Cardiac muscle cell (in vitro differentiated cells and primary cell): ENCODE measurements at regions not wholly inside any gene's neighbourhood (a gene's known extent, or its start where the extent isn't known, plus 50 kb on each side); places are given as distances from the start of the nearest gene placed in this dataset.

ENCODE experiments used
- DNase-seq, 2 donors: peaks; one replicate each; pipeline versions ENCODE4 v3.0.0 to v3.0.0-alpha.2; 2010 to 2017; ENCODE audit warnings: low read depth in 1 of 2, low spot score in 1 of 2
- H3K27ac ChIP-seq: fragments of 200-600 bp; sonication (generic); 2 replicates; pipeline ENCODE4 v1.5.1; 2016
- H3K27me3 ChIP-seq: fragments of 200-600 bp; sonication (generic); 2 replicates; pipeline ENCODE4 v1.6.0; 2016; ENCODE audit warnings: control low read depth
- H3K36me3 ChIP-seq: fragments of 200-600 bp; sonication (generic); 2 replicates; pipeline ENCODE4 v1.5.1; 2016; ENCODE audit warnings: control low read depth
- H3K4me1 ChIP-seq: fragments of 200-600 bp; sonication (generic); 2 replicates; pipeline ENCODE4 v1.8.1; 2017; ENCODE audit warnings: low read depth, mild to moderate bottlenecking, mixed run types
- H3K4me3 ChIP-seq: fragments of 200-600 bp; sonication (generic); 2 replicates; pipeline ENCODE4 v1.5.1; 2016; ENCODE audit warnings: mild to moderate bottlenecking
- H3K9me3 ChIP-seq: fragments of 200-600 bp; sonication (generic); 2 replicates; pipeline ENCODE4 v1.5.1; 2017; ENCODE audit warnings: low read depth, mild to moderate bottlenecking, control low read depth
- CTCF ChIP-seq: IDR thresholded peaks from 2 replicates; pipeline ENCODE4 v1.5.1; 2012; ENCODE audit warnings: low read depth, mild to moderate bottlenecking, low read length

GRCh38 chr12:124459852-124460645 lies 107.4 kb downstream of the NCOR2 start:
- no peaks in the 10 kb centered on the region for H3K4me1 ChIP-seq
- H3K27me3 ChIP-seq: no peaks in the 10 kb centered on the region
- H3K9me3 ChIP-seq: no peaks in the 10 kb centered on the region
- DNase-seq: no peak
- TF ChIP-seq CTCF: no peak
- peaks cover 11% of the 10 kb centered on the region for H3K36me3 ChIP-seq
- no peak overlapping the region for H3K4me3 ChIP-seq
- no peak overlapping the region for H3K27ac ChIP-seq

- no peaks in the 10 kb centered on the region for H3K27me3 ChIP-seq
- no peaks in the 10 kb centered on the region for H3K4me1 ChIP-seq
- H3K4me3 ChIP-seq: no peak overlapping the region
- H3K27ac ChIP-seq: no peak overlapping the region
- TF ChIP-seq CTCF: no peak
- peaks cover 2% of the 10 kb centered on the region for H3K36me3 ChIP-seq
- H3K9me3 ChIP-seq: no peaks in the 10 kb centered on the region
- DNase-seq: no peak
Observed at GRCh38 chr12:124458992-124459851, 108.2 kb downstream of the NCOR2 start.

- no peak for DNase-seq
- no peak overlapping the region for H3K4me3 ChIP-seq
- H3K4me1 ChIP-seq: peaks cover 8% of the 10 kb centered on the region
- no peak for TF ChIP-seq CTCF
- no peaks in the 10 kb centered on the region for H3K27me3 ChIP-seq
- no peaks in the 10 kb centered on the region for H3K9me3 ChIP-seq
- H3K27ac ChIP-seq: no peak overlapping the region
- peaks cover 2% of the 10 kb centered on the region for H3K36me3 ChIP-seq
Observed at GRCh38 chr12:124458220-124458991, 109.0 kb downstream of the NCOR2 start.

- peaks cover 2% of the 10 kb centered on the region for H3K36me3 ChIP-seq
- H3K4me1 ChIP-seq: peaks cover 14% of the 10 kb centered on the region
- DNase-seq: peak in 1 of 2 donors; percentile 72
- no peaks in the 10 kb centered on the region for H3K27me3 ChIP-seq
- H3K4me3 ChIP-seq: no peak overlapping the region
- no peak for TF ChIP-seq CTCF
- H3K9me3 ChIP-seq: no peaks in the 10 kb centered on the region
- peak overlapping the region; percentile 57 for H3K27ac ChIP-seq
Observed at GRCh38 chr12:124457287-124458219, 109.9 kb downstream of the NCOR2 start.
